Mesenteric fat pad (tissue), 1 donor: ENCODE measurements at regions not wholly inside any gene's neighbourhood (a gene's known extent, or its start where the extent isn't known, plus 50 kb on each side); places are given as distances from the start of the nearest gene placed in this dataset.
"Not testable (repeated sequence)": the region's sequence is repeated elsewhere in the genome, so short reads cannot be mapped to it uniquely, and the experiment has no call there.

Source experiments
- DNase-seq: peaks from one replicate; pipeline ENCODE4 v3.0.0-alpha.2; 2020; ENCODE audit warnings: low spot score
- donor health status: DM: yes; HTN: yes; CAD: no.

- DNase-seq = no peak
Observed at GRCh38 chr10:64795847-64796246, 1274.6 kb downstream of the REEP3 start.

- no peak for DNase-seq
Observed at GRCh38 chr10:64798297-64798696, 1277.1 kb downstream of the REEP3 start.

- not testable (repeated sequence) for DNase-seq
Observed at GRCh38 chr10:64808233-64808632, 1287.0 kb downstream of the REEP3 start.

- DNase-seq = not testable (repeated sequence)
Observed at GRCh38 chr10:64810046-64810445, 1288.8 kb downstream of the REEP3 start.

GRCh38 chr10:64813391-64813790 is 1292.2 kb downstream of the REEP3 start:
- no peak for DNase-seq

GRCh38 chr10:64814201-64814600 is 1293.0 kb downstream of the REEP3 start:
- DNase-seq = no peak

- no peak for DNase-seq
Observed at GRCh38 chr10:64829888-64830412, 1308.7 kb downstream of the REEP3 start.

- no peak for DNase-seq
Observed at GRCh38 chr10:64830869-64831268, 1309.7 kb downstream of the REEP3 start.

- DNase-seq = no peak
Observed at GRCh38 chr10:64840341-64840740, 1319.1 kb downstream of the REEP3 start.

GRCh38 chr10:64846700-64847099 is 1325.5 kb downstream of the REEP3 start:
- DNase-seq = no peak

GRCh38 chr10:64855941-64856340 is 1334.7 kb downstream of the REEP3 start:
- no peak for DNase-seq

GRCh38 chr10:64859911-64860310 is 1338.7 kb downstream of the REEP3 start:
- no peak for DNase-seq

GRCh38 chr10:64863836-64864235 is 1342.6 kb downstream of the REEP3 start:
- no peak for DNase-seq

- DNase-seq = no peak
Observed at GRCh38 chr10:64867501-64867962, 1346.3 kb downstream of the REEP3 start.

GRCh38 chr10:64873088-64873487 is 1351.9 kb downstream of the REEP3 start:
- DNase-seq = no peak

- no peak for DNase-seq
Observed at GRCh38 chr10:64873959-64874358, 1352.8 kb downstream of the REEP3 start.

GRCh38 chr10:64880546-64880945 is 1359.3 kb downstream of the REEP3 start:
- no peak for DNase-seq

GRCh38 chr10:64881257-64881656 is 1360.1 kb downstream of the REEP3 start:
- DNase-seq = no peak

- DNase-seq = no peak
Observed at GRCh38 chr10:64896582-64896981, 1375.4 kb downstream of the REEP3 start.

- not testable (repeated sequence) for DNase-seq
Observed at GRCh38 chr10:64906311-64906710, 1385.1 kb downstream of the REEP3 start.

GRCh38 chr10:64924306-64924705 is 1403.1 kb downstream of the REEP3 start:
- DNase-seq = not testable (repeated sequence)

GRCh38 chr10:64952042-64952441 is 1430.8 kb downstream of the REEP3 start:
- DNase-seq = no peak

- DNase-seq = no peak
Observed at GRCh38 chr10:64956441-64956840, 1435.2 kb downstream of the REEP3 start.

- no peak for DNase-seq
Observed at GRCh38 chr10:64959116-64959515, 1437.9 kb downstream of the REEP3 start.
